SK-N-MC (cell line): ENCODE measurements at regions not wholly inside any gene's neighbourhood (a gene's known extent, or its start where the extent isn't known, plus 50 kb on each side); places are given as distances from the start of the nearest gene placed in this dataset.

Experiments used
- EZH2 ChIP-seq: fragments of 200-600 bp; sonication (generic); IDR thresholded peaks from one replicate; pipeline ENCODE4 v1.6.1; 2017; ENCODE audit warnings: antibody characterized with exemption
- POLR2AphosphoS5 ChIP-seq: IDR thresholded peaks from 2 replicates; pipeline ENCODE4 v1.6.1; 2012; ENCODE audit warnings: mild to moderate bottlenecking, low read depth, low read length, borderline replicate concordance

DNA sequence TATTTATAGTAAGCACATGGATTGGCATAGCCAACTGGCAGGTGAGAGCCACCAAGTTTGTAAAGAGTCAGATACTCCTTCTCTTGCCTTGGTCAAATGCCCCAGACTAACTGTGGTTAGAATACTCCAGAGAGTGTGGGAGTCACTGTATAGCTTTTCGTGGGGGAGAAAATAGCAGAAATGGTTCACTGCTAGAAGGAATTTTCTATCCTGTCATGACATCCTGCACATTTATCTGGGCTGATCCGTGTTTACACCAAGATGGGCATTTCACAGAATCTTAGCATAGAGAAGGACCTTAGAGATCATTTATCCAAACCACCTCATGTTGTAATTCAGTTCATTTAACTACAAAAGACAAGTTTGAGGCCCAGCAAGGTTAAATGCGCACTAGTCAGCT, 460.8 kb downstream of the ENC1 start:
- TF ChIP-seq EZH2: no peak
- TF ChIP-seq POLR2AphosphoS5: no peak
